HG03460 (cell line): ENCODE measurements at regions not wholly inside any gene's neighbourhood (a gene's known extent, or its start where the extent isn't known, plus 50 kb on each side); places are given as distances from the start of the nearest gene placed in this dataset.

Experiments
- ATAC-seq: cut with Tn5 transposase; IDR thresholded peaks from one replicate; pipeline ENCODE4 v1.9.1; 2021; ENCODE audit not compliant: unreplicated experiment

DNA sequence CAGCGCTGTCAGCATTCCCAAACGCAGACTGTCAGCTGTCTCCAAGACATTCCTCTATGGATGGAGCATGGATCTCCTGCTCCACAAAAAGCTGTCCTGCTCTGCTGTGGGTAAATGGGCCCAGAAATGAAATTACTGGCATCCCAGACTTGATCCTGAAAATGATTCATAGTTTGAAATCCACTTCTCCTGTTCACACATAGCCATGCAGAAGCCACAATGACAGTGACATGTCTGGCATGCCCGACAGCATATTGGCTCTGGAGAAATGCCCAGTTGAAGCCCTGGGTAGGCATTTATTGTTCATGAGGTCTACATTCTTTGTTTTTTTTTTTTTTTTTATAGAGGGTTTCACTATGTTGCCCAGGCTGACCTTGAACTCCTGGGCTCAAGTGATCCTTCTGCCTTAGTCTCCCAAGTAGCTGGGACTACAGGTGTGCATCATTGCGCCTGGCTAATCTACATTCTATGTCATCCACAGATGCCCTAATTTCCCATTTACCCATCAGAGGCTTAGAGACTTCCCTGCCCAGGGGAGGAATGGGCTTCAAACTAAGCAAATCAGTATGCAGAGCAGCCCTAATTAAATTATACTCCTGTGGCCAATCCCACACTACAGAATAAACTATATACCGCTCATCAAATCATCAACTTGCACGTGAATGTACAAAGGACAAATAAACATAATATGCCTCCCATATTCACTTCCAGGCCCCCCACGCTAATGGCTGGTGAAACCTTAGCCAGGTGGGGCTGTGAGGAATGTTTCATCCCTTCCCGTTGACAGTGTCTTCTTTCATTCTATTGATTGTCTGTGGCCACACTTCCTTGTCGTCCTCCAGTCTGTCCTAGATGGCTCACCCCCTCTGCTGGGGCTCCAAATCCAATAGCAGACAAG lies 61.8 kb upstream of the EEPD1 start:
- no peak for ATAC-seq

DNA sequence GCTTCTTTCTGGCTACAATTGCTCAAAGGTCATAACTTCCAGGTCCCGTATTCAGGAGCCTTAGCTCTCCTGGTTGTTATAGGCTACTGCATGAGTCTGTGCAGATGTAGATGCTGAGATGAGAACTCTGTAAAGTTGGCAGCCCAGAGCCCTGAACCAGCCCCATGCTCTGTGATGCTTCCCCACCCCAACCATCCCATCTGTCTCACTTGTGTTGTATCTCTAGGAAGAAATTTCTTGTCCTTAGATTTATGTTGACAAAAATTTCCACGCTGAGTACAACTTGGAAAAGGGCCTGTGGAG lies 61.2 kb upstream of the EEPD1 start:
- ATAC-seq: no peak

DNA sequence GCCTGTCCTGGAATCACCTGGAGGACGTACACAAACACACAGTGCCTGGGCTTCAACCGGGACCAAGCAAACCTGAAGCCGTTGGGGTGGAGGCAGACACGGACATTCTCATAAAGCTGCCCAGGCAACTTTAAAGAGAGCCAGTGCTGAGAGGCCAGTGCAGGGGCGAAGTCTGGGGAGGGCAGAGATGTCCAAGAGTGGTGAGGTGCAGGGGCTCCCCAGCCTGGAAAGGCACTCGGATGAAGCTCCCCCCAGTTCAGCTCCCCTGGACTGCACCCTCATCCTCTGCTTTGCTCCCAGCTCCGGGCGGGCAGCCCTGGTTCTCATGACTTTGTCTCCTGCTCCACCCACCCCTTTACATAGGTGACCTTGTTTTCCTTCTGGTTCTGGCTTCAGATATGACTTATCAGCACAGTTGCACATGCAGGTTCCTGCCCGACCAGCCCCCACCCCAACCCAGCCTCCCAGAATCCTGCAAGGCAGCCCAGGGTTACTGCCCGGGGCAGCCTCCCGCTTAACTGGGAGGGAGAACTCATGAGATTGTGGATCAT lies 60.8 kb upstream of the EEPD1 start:
- no peak for ATAC-seq

GRCh38 chr7:36096460-36097095 lies 56.5 kb upstream of the EEPD1 start:
- ATAC-seq: no peak

GRCh38 chr7:36098096-36098495 lies 55.0 kb upstream of the EEPD1 start:
- ATAC-seq: no peak

DNA sequence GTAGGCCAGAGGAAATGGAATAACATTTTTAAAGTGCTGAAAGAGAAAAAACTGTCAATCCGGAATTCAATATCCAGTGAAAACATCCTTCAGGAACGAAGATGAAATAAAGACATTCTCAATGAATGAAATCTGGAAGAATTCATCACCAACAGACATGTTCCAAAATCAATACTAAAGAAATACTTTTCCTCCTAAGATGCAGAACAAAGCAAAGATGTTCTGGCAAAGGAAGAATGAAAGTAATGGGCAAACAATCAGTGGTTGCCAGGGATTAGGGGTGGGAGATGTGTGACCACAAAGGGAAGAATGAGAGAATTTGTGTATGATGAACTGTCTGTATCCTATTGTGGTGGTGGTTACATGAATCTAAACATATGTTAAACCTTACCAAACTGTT lies 52.8 kb upstream of the EEPD1 start:
- no peak for ATAC-seq

- no peak for ATAC-seq
These were observed 52.4 kb upstream of the EEPD1 start for GRCh38 chr7:36100634-36101033.
